ENCODE measurements at regions not wholly inside any gene's neighbourhood (a gene's known extent, or its start where the extent isn't known, plus 50 kb on each side); places are given as distances from the start of the nearest gene placed in this dataset.

DNA sequence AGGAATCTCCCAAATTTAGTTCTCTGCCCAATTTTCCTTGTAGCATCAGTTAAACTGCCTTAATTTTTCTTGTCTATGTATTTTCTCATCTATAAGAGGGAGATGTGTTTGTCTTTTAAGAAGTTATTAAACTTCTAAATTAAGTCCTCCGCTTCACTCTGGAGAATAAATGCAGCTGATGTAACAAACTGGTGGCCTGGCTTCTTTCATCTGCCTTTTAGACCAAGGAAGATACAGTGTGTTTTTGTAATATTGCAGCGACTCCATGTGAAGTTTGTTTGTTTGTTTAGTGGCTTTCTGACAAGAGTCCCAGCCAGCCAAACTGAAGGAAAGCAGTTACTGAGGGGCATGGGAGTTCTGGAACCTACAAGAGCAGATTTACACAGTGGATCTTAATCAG is 56.4 kb downstream of the KLF12 start:
- TF ChIP-seq, protein P1, sequence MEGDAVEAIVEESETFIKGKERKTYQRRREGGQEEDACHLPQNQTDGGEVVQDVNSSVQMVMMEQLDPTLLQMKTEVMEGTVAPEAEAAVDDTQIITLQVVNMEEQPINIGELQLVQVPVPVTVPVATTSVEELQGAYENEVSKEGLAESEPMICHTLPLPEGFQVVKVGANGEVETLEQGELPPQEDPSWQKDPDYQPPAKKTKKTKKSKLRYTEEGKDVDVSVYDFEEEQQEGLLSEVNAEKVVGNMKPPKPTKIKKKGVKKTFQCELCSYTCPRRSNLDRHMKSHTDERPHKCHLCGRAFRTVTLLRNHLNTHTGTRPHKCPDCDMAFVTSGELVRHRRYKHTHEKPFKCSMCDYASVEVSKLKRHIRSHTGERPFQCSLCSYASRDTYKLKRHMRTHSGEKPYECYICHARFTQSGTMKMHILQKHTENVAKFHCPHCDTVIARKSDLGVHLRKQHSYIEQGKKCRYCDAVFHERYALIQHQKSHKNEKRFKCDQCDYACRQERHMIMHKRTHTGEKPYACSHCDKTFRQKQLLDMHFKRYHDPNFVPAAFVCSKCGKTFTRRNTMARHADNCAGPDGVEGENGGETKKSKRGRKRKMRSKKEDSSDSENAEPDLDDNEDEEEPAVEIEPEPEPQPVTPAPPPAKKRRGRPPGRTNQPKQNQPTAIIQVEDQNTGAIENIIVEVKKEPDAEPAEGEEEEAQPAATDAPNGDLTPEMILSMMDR (IDR thresholded peaks at IDR 0.05) = no peak
- TF ChIP-seq TCF7L2 (IDR thresholded peaks at IDR 0.05; ENCODE audit: low read depth, low read length) (no peak), POLR2AphosphoS5 (IDR thresholded peaks at IDR 0.05; ENCODE audit: low read depth, low read length) (no peak), SIN3A (IDR thresholded peaks at IDR 0.05; ENCODE audit: borderline replicate concordance, insufficient read depth, low read depth, low read length) (no peak)
- TF ChIP-seq, protein P2, sequence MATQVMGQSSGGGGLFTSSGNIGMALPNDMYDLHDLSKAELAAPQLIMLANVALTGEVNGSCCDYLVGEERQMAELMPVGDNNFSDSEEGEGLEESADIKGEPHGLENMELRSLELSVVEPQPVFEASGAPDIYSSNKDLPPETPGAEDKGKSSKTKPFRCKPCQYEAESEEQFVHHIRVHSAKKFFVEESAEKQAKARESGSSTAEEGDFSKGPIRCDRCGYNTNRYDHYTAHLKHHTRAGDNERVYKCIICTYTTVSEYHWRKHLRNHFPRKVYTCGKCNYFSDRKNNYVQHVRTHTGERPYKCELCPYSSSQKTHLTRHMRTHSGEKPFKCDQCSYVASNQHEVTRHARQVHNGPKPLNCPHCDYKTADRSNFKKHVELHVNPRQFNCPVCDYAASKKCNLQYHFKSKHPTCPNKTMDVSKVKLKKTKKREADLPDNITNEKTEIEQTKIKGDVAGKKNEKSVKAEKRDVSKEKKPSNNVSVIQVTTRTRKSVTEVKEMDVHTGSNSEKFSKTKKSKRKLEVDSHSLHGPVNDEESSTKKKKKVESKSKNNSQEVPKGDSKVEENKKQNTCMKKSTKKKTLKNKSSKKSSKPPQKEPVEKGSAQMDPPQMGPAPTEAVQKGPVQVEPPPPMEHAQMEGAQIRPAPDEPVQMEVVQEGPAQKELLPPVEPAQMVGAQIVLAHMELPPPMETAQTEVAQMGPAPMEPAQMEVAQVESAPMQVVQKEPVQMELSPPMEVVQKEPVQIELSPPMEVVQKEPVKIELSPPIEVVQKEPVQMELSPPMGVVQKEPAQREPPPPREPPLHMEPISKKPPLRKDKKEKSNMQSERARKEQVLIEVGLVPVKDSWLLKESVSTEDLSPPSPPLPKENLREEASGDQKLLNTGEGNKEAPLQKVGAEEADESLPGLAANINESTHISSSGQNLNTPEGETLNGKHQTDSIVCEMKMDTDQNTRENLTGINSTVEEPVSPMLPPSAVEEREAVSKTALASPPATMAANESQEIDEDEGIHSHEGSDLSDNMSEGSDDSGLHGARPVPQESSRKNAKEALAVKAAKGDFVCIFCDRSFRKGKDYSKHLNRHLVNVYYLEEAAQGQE (IDR thresholded peaks at IDR 0.05; ENCODE audit: insufficient read depth in 1 of 2, low read depth in 2 of 2, low read length in 1 of 2) = no peak
